ENCODE measurements at regions not wholly inside any gene's neighbourhood (a gene's known extent, or its start where the extent isn't known, plus 50 kb on each side); places are given as distances from the start of the nearest gene placed in this dataset.

DNA sequence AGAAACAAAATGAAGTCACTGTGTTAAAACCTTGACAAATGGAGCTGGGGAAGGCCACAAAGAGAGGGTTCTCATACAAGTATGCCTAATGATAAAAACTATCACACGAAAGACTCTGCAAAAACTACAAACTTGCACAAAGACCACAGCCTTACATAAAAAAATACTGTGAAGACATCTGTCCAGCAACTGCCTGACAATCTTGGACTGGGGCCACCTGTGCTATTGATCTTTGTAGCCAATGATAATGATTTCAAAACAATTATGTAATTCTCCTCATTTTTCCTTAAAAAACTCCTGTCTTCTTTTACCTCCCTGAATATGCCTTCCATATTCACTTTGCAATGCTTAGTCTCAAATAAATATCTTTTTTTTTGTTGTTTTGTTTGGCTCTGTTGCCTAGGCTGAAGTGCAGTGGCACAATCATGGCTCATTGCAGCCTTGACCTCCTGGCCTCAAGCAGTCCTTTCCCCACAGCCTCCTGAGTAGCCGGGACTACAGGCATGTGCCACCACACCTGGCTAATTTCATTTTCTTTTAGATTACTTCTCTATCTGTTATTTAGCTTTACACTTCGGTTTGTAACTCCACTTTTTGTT lies 79.4 kb upstream of the RHOU start:
- TF ChIP-seq, protein P1, sequence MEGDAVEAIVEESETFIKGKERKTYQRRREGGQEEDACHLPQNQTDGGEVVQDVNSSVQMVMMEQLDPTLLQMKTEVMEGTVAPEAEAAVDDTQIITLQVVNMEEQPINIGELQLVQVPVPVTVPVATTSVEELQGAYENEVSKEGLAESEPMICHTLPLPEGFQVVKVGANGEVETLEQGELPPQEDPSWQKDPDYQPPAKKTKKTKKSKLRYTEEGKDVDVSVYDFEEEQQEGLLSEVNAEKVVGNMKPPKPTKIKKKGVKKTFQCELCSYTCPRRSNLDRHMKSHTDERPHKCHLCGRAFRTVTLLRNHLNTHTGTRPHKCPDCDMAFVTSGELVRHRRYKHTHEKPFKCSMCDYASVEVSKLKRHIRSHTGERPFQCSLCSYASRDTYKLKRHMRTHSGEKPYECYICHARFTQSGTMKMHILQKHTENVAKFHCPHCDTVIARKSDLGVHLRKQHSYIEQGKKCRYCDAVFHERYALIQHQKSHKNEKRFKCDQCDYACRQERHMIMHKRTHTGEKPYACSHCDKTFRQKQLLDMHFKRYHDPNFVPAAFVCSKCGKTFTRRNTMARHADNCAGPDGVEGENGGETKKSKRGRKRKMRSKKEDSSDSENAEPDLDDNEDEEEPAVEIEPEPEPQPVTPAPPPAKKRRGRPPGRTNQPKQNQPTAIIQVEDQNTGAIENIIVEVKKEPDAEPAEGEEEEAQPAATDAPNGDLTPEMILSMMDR (IDR thresholded peaks at IDR 0.05) = no peak

DNA sequence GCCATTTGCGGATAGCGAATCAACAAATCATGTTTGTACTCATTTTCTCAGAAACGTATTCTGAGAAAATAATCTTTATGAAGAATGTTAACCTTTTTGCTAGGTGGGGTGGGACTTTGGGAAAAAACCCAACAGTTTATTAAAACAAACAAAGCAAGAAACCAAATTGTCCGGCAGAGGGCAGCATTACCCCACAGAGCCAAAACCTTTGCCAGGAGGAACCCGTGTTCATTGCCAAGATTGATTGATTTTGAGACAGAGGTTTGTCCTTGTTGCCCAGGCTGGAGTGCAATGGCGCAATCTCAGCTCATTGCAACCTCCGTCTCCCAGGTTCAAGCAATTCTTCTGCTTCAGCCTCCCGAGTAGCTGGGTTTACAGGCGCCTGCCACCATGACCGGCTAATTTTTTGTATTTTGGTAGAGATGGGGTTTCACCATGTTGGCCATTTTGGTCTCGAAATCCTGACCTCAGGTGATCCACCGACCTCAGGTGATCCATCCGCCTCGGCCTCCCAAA lies 70.8 kb upstream of the RHOU start:
- TF ChIP-seq, protein P1 (IDR thresholded peaks at IDR 0.05) = peak; percentile 86

DNA sequence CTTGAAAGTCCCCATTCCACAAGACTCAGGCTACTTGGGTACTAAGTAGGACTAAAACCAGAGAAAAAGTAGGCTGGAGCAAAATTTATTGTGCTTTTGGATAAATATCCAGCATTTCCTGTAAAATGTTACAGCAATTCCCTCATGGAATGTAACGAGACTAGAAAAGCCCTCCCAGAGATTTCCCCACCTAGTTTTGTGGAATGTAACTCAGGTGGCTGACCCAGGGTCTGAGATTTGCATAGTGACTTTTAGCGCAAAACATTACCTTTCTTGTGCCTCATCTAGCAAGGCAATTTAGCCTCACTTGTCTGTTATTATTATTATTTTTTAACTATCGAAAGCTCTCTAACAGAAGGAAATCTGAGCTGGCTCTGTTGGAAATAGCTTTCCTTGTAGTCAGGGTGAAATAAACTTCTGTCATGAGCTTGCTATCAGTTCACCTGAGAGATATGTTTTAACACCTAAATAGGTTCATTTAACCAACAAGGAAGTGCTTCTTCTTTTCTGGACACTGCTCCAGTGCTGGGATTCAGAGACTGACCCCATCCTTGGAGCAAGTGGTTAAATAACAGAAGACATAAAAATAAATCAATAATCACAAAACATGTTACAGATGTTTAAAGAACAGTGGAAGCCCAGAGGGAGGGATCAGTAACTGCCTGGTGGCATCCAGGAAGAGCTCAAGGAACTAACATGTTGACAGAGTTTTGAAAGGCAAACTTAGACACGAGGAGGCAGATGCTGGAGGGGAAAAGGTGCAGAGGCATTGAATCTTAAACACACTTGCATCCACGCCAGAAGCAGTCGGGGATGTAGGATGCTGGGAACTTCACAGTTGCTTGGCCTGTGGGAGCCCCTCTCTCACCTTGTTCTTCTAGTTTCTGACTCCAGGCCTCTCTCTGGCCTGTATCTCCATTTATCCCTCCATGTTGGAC lies 68.3 kb upstream of the RHOU start:
- TF ChIP-seq, protein P1 (IDR thresholded peaks at IDR 0.05) = no peak

DNA sequence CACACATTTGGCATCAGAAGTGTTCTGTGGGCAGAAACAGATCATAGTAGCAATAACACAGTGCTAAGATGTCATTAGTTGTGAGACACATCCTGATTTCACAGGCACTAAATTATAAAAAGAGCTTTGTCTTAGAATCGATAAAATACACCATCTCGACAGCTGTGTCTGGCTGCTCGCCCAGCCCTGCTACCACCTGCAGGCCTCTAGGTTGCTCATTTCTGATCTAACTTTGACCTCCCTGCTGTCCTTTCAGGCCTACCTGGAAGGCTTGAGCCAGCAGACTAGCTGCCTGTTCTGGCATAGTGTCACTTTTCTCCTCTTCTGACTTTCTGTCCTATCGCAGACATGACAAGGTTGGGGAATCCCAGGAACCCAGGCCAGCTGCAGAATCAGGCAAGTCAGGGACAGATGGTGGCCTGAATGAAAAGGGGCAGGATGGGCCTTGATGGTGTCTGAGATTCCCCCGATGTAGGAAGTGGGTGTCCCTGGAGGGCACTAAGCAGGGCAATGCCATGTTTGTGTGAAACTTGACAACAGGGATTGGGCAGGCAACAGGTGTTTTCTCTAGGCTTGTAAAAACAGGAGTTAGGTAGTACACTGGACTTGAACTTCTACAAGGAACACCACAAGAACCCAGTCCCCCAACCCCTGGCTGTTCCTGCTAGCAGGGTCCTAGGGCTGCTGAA lies 66.6 kb upstream of the RHOU start:
- TF ChIP-seq, protein P1 (IDR thresholded peaks at IDR 0.05) = no peak

DNA sequence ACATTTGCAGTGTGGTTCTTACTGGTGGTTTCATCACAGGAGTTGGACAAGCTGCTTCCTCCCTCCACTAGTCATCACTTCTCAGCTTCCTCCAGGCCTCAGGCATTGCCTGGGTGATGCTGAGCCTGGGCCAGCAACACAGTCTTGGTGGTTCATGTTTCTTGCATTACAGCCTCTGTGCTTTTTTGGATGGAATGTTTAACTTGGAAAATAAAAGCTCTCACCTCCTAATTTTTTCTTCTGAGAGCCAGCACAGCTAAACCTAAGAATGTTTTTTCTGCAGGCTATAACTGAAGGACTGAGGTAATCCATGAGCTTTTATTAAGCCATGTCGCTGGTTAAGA lies 66.1 kb upstream of the RHOU start:
- TF ChIP-seq, protein P1 (IDR thresholded peaks at IDR 0.05) = no peak

DNA sequence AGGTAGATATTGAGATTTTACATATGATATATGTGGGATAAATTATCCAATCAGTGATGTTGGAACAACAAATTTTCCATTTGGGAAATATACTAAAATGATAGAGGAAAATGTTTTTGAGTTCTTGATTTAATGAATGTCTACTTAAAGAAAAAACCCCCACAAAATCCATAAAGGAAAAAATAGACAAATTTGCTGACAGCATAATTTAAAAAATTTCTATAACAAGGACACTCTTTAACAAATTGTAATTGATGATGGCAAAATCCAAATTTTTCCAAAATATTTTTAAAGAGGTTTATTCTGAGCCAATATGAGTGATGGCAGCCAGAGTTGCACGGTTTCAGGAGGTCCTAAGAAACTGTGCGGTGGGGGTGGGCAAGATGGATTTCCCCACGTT lies 51.9 kb upstream of the RHOU start:
- TF ChIP-seq, protein P1 (IDR thresholded peaks at IDR 0.05) = no peak

DNA sequence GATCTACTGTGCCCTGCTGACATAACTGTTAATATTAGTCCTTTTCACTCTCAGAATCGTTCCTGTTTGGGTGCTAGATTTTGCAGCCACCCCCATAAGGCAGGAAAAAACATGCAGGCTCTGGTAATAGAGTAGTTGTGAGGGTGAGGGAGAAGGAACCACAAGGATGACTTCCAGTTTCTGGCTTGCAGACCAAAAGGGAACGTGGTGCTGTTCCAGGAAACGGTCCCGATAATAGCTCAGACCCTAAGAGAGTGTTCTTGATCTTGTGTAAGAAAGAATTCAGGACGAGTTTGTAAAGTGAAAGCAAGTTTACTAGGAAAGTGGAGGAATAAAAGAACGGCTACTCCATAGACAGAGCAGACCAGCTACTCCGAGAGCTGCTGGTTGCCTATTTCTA lies 50.7 kb upstream of the RHOU start:
- TF ChIP-seq, protein P1 (IDR thresholded peaks at IDR 0.05) = no peak
